Eye (tissue), 1 donor: ENCODE measurements at regions not wholly inside any gene's neighbourhood (a gene's known extent, or its start where the extent isn't known, plus 50 kb on each side); places are given as distances from the start of the nearest gene placed in this dataset.
A peak's percentile ranks its signal among the peaks of the same experiment; 100 is the strongest.

Experiments used
- DNase-seq: peaks from one replicate; pipeline ENCODE4 v3.0.0-alpha.2; 2015

GRCh38 chr4:3667258-3667657, 98.9 kb upstream of the ADRA2C start:
- no peak for DNase-seq

- no peak for DNase-seq
Observed at GRCh38 chr4:3666263-3666662, 99.9 kb upstream of the ADRA2C start.

GRCh38 chr4:3665360-3665891, 100.8 kb upstream of the ADRA2C start:
- DNase-seq: no peak

- DNase-seq: no peak
Observed at GRCh38 chr4:3663791-3664190, 102.4 kb upstream of the ADRA2C start.

GRCh38 chr4:3662516-3662915, 103.7 kb upstream of the ADRA2C start:
- DNase-seq: no peak

GRCh38 chr4:3661989-3662388, 104.2 kb upstream of the ADRA2C start:
- peak; percentile 33 for DNase-seq

GRCh38 chr4:3660928-3661515, 105.2 kb upstream of the ADRA2C start:
- peak; percentile 15 for DNase-seq

- DNase-seq: peak; percentile 71
Observed at GRCh38 chr4:3660086-3660927, 105.9 kb upstream of the ADRA2C start.

- DNase-seq: no peak
Observed at GRCh38 chr4:3659131-3659530, 107.1 kb upstream of the ADRA2C start.

- DNase-seq: no peak
Observed at GRCh38 chr4:3658530-3658913, 107.7 kb upstream of the ADRA2C start.

GRCh38 chr4:3657902-3658529, 108.2 kb upstream of the ADRA2C start:
- DNase-seq: peak; percentile 21

GRCh38 chr4:3656416-3657356, 109.5 kb upstream of the ADRA2C start:
- DNase-seq: no peak

- DNase-seq: no peak
Observed at GRCh38 chr4:3655963-3656362, 110.2 kb upstream of the ADRA2C start.

GRCh38 chr4:3655485-3655884, 110.7 kb upstream of the ADRA2C start:
- DNase-seq: no peak

GRCh38 chr4:3654036-3654807, 112.0 kb upstream of the ADRA2C start:
- DNase-seq: no peak

- no peak for DNase-seq
Observed at GRCh38 chr4:3652586-3652985, 113.6 kb upstream of the ADRA2C start.

- DNase-seq: no peak
Observed at GRCh38 chr4:3651267-3651845, 114.8 kb upstream of the ADRA2C start.

- DNase-seq: no peak
Observed at GRCh38 chr4:3649491-3649890, 116.7 kb upstream of the ADRA2C start.

- DNase-seq: no peak
Observed at GRCh38 chr4:3648731-3649130, 116.5 kb upstream of the LRPAP1 start.

- no peak for DNase-seq
Observed at GRCh38 chr4:3648195-3648594, 116.0 kb upstream of the LRPAP1 start.

- DNase-seq: no peak
Observed at GRCh38 chr4:3647421-3647820, 115.2 kb upstream of the LRPAP1 start.
